GM12873 (cell line): ENCODE measurements at regions not wholly inside any gene's neighbourhood (a gene's known extent, or its start where the extent isn't known, plus 50 kb on each side); places are given as distances from the start of the nearest gene placed in this dataset.

ENCODE experiments used
- TF ChIP-seq, protein P1 (sequence below): IDR thresholded peaks from 2 replicates; pipeline ENCODE4 v1.5.1; 2012; ENCODE audit warnings: low read depth, mild to moderate bottlenecking, moderate library complexity, low read length, control low read depth; ENCODE audit not compliant: insufficient read depth; ENCODE audit errors: missing control alignments

DNA sequence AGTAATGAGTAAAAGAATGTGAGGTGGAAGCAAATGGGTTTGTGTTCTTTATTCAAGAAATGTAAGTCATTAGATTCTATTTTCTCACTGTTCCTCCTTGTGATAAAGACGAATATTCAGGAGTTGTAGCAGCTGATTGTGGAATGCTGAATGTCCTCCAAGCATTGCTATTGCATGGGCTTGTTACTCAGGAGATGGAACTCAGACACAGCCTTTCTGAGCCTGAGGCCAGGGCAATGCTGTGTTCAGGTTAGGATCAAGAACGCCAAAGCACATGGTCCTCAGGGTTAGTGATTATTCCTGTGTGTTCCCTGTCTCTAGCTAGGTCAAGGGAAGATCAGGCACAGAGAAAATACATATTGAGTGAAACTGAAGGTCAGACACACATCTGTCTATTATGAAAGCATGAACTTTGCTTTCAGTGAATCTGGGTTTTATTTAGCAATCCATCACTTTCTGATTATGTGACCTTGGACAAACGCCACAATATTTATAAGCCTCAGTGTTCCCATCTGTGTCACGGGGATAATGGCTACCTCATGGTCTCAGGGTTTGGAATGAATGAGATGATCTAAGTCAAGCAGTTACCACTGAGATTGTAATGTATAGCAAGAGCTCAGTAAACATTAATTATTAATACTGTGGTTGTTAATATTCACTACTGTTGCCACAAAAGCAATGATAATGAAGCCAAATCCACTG lies 426.8 kb upstream of the DYNLRB2 start:
- TF ChIP-seq, protein P1, sequence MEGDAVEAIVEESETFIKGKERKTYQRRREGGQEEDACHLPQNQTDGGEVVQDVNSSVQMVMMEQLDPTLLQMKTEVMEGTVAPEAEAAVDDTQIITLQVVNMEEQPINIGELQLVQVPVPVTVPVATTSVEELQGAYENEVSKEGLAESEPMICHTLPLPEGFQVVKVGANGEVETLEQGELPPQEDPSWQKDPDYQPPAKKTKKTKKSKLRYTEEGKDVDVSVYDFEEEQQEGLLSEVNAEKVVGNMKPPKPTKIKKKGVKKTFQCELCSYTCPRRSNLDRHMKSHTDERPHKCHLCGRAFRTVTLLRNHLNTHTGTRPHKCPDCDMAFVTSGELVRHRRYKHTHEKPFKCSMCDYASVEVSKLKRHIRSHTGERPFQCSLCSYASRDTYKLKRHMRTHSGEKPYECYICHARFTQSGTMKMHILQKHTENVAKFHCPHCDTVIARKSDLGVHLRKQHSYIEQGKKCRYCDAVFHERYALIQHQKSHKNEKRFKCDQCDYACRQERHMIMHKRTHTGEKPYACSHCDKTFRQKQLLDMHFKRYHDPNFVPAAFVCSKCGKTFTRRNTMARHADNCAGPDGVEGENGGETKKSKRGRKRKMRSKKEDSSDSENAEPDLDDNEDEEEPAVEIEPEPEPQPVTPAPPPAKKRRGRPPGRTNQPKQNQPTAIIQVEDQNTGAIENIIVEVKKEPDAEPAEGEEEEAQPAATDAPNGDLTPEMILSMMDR: no peak

DNA sequence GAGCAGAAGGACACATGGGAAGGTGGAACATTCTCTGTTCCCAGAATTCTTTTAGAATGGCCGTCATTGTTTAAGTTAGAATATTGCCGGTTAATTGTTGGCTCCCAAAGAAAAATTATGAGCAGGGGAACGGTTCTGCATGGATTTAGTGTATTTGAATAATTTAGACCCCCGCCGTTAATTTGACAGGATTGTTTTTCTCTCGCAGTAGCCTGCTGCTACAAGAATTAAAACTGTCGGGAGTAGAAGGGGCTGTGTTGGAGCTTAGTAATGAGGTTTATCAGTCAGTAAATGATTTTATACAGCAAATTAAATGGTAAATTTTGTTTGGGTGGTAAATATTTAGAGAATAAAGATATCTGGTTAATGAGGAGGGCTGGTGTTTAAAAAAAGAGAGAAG lies 431.2 kb upstream of the DYNLRB2 start:
- TF ChIP-seq, protein P1: no peak

DNA sequence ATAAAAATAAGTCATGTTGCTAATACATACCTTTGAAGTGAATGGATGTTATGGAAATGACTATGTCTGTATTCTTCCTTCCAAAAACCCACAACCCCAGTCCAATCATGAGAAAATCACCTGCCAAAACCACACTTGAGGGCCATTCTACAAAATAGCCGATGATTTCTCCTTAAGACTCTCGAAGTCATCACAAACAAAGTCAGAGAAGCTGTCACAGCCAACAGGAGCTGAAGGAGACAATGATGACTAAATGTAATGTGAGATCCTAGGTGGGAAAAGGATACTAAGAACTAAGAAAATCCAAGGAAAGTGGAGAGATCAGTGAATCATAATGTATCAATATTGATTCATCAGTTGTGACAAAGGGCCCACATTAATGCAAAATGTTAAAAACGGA lies 432.9 kb upstream of the DYNLRB2 start:
- TF ChIP-seq, protein P1: no peak

DNA sequence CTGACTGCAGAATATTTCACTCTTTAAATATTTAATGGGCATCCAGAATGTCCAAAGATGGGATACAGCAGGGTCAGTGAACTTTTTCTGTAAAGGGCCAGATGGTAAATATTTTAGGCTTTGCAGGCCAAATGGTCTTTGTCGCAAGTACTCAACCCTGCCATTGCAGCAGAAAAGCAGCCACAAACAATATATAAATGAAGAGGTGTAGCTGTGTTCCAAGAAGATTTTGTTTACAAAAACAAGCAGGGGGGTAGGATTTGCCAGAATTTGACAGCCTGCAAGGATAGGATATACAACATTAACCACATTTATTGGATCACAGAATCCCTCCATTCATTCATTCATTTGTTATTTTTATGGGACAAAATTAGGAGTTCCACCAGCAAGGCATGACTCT lies 435.0 kb upstream of the DYNLRB2 start:
- TF ChIP-seq, protein P1: no peak

DNA sequence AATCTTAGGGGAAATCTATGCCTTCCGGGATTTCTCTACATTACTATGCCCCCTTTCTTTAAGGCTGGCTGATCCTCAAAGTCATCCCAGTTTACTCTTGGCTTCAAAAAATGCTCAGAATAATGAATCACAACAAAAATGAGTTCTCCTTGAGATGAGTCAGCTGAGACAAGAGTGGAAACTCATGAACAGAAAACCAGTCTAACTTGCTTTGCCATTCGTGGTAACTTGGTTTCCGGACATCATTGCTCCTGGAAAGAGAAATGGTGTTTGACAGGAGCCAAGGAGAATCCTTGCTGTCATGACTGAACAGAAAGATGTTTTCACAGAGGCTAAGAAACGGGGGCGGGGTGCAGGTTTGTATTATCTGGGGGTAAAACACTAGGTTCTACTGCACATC lies 435.6 kb upstream of the DYNLRB2 start:
- TF ChIP-seq, protein P1: no peak

DNA sequence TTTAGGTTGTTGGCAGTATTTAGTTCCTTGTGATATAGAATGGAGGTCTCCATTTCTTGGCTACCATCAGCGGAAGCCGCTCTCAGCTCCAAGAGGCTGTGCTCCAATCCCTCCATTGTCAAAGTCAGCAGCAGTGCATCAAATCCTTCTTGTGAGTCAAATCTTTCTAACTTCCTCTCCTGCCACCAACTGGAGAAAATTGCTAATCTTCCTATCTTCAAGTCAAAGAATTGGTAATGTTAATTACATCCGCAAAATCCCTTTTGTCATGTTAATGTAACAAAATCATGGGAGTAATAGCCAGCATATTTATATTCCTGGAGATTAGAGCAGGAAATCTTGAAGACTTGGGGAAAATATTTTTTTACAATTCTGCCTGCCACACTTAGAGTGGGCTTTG lies 436.4 kb upstream of the DYNLRB2 start:
- TF ChIP-seq, protein P1: no peak

DNA sequence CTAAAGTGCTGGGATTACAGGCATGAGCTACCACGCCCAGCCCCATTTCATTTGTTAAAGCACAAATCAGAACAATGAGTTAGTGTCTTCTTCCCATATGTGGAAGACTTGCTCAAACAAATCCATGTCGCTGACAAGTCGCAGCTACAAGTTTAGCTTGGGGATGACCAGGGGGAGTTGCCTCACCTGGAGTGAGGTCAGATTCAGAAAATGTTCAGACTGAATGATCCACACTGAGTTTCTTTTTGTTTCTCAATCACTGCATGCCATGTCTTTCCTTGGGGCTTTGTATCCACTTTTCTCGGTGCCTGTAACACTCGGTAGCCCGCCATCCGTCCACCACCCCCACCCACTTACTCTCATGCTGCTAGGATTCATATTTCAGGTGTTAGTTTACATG lies 437.3 kb upstream of the DYNLRB2 start:
- TF ChIP-seq, protein P1: no peak
